ENCODE measurements at regions not wholly inside any gene's neighbourhood (a gene's known extent, or its start where the extent isn't known, plus 50 kb on each side); places are given as distances from the start of the nearest gene placed in this dataset.

GRCh38 chr5:145341842-145342241 is 493.3 kb downstream of the PRELID2 start:
- DNase-seq (no peak), ATAC-seq (no peak)
- H3K4me1 Mint-ChIP-seq (ENCODE audit: low read depth), result no peaks in the 10 kb centered on the region
- peaks cover 3% of the 10 kb centered on the region for H3K9me3 Mint-ChIP-seq
- no peak overlapping the region for H3K4me3 Mint-ChIP-seq
- no peaks in the 10 kb centered on the region for H3K36me3 Mint-ChIP-seq (ENCODE audit: insufficient read depth)
- no peaks in the 10 kb centered on the region for H3K27me3 Mint-ChIP-seq (ENCODE audit: low read depth)

- Mint-ChIP-seq H3K27me3 (ENCODE audit: low read depth) (no peaks in the 10 kb centered on the region), H3K9me3 (peaks cover 8% of the 10 kb centered on the region), H3K4me1 (ENCODE audit: low read depth) (no peaks in the 10 kb centered on the region), H3K4me3 (no peak overlapping the region), H3K36me3 (ENCODE audit: insufficient read depth) (no peaks in the 10 kb centered on the region)
- no peak for DNase-seq
- ATAC-seq, result no peak
These were observed 495.0 kb downstream of the PRELID2 start for GRCh38 chr5:145340099-145340498.

- no peaks in the 10 kb centered on the region for H3K36me3 Mint-ChIP-seq (ENCODE audit: insufficient read depth)
- H3K4me3 Mint-ChIP-seq, result no peak overlapping the region
- H3K27me3 Mint-ChIP-seq (ENCODE audit: low read depth), result no peaks in the 10 kb centered on the region
- no peak for ATAC-seq
- no peak for DNase-seq
- H3K4me1 Mint-ChIP-seq (ENCODE audit: low read depth), result no peaks in the 10 kb centered on the region
- peaks cover 22% of the 10 kb centered on the region for H3K9me3 Mint-ChIP-seq
These were observed 510.2 kb downstream of the PRELID2 start for GRCh38 chr5:145324767-145325479.

GRCh38 chr5:145324101-145324500 is 511.0 kb downstream of the PRELID2 start:
- no peaks in the 10 kb centered on the region for H3K27me3 Mint-ChIP-seq (ENCODE audit: low read depth)

GRCh38 chr5:145316282-145316681 is 518.9 kb downstream of the PRELID2 start:
- peaks cover 6% of the 10 kb centered on the region for H3K9me3 Mint-ChIP-seq
- DNase-seq, result no peak
- H3K4me3 Mint-ChIP-seq, result no peak overlapping the region
- no peaks in the 10 kb centered on the region for H3K27me3 Mint-ChIP-seq (ENCODE audit: low read depth)
- no peak for ATAC-seq
- H3K4me1 Mint-ChIP-seq (ENCODE audit: low read depth), result no peaks in the 10 kb centered on the region
- H3K36me3 Mint-ChIP-seq (ENCODE audit: insufficient read depth), result no peaks in the 10 kb centered on the region

More at GRCh38 chr5:145324101-145324500, 511.0 kb downstream of the PRELID2 start:
- Mint-ChIP-seq H3K4me1 (ENCODE audit: low read depth) (no peaks in the 10 kb centered on the region), H3K36me3 (ENCODE audit: insufficient read depth) (no peaks in the 10 kb centered on the region), H3K9me3 (peaks cover 15% of the 10 kb centered on the region), H3K4me3 (no peak overlapping the region)
- DNase-seq, result no peak
- no peak for ATAC-seq

- ATAC-seq (no peak), DNase-seq (no peak)
- Mint-ChIP-seq H3K27me3 (ENCODE audit: low read depth) (no peaks in the 10 kb centered on the region), H3K36me3 (ENCODE audit: insufficient read depth) (no peaks in the 10 kb centered on the region), H3K4me3 (no peak overlapping the region), H3K4me1 (ENCODE audit: low read depth) (no peaks in the 10 kb centered on the region), H3K9me3 (peaks cover 8% of the 10 kb centered on the region)
These were observed 527.2 kb downstream of the PRELID2 start for GRCh38 chr5:145307866-145308382.

- H3K4me1 Mint-ChIP-seq (ENCODE audit: low read depth), result no peaks in the 10 kb centered on the region
- peaks cover 4% of the 10 kb centered on the region for H3K9me3 Mint-ChIP-seq
- no peaks in the 10 kb centered on the region for H3K36me3 Mint-ChIP-seq (ENCODE audit: insufficient read depth)
These were observed 539.8 kb downstream of the PRELID2 start for GRCh38 chr5:145295236-145295835.

GRCh38 chr5:145294331-145294730 is 540.8 kb downstream of the PRELID2 start:
- Mint-ChIP-seq H3K9me3 (peaks cover 4% of the 10 kb centered on the region), H3K4me1 (ENCODE audit: low read depth) (no peaks in the 10 kb centered on the region)

More at GRCh38 chr5:145295236-145295835, 539.8 kb downstream of the PRELID2 start:
- Mint-ChIP-seq H3K4me3 (no peak overlapping the region), H3K27me3 (ENCODE audit: low read depth) (no peaks in the 10 kb centered on the region)
- DNase-seq, result no peak
- no peak for ATAC-seq

GRCh38 chr5:145293716-145294115 is 541.4 kb downstream of the PRELID2 start:
- ATAC-seq, result no peak
- no peak for DNase-seq
- Mint-ChIP-seq H3K27me3 (ENCODE audit: low read depth) (no peaks in the 10 kb centered on the region), H3K9me3 (peaks cover 4% of the 10 kb centered on the region), H3K36me3 (ENCODE audit: insufficient read depth) (no peaks in the 10 kb centered on the region), H3K4me1 (ENCODE audit: low read depth) (no peaks in the 10 kb centered on the region), H3K4me3 (no peak overlapping the region)

More at GRCh38 chr5:145294331-145294730, 540.8 kb downstream of the PRELID2 start:
- Mint-ChIP-seq H3K27me3 (ENCODE audit: low read depth) (no peaks in the 10 kb centered on the region), H3K4me3 (no peak overlapping the region), H3K36me3 (ENCODE audit: insufficient read depth) (no peaks in the 10 kb centered on the region)
- DNase-seq (no peak), ATAC-seq (no peak)

GRCh38 chr5:145292278-145292677 is 542.9 kb downstream of the PRELID2 start:
- no peaks in the 10 kb centered on the region for H3K4me1 Mint-ChIP-seq (ENCODE audit: low read depth)
- peaks cover 4% of the 10 kb centered on the region for H3K9me3 Mint-ChIP-seq

GRCh38 chr5:145283141-145283810 is 551.9 kb downstream of the PRELID2 start:
- Mint-ChIP-seq H3K4me3 (no peak overlapping the region), H3K27me3 (ENCODE audit: low read depth) (no peaks in the 10 kb centered on the region), H3K4me1 (ENCODE audit: low read depth) (no peaks in the 10 kb centered on the region), H3K36me3 (ENCODE audit: insufficient read depth) (no peaks in the 10 kb centered on the region), H3K9me3 (no peaks in the 10 kb centered on the region)
- ATAC-seq, result no peak
- DNase-seq, result no peak

More at GRCh38 chr5:145292278-145292677, 542.9 kb downstream of the PRELID2 start:
- ATAC-seq (no peak), DNase-seq (no peak)
- H3K27me3 Mint-ChIP-seq (ENCODE audit: low read depth), result no peaks in the 10 kb centered on the region
- H3K4me3 Mint-ChIP-seq, result no peak overlapping the region
- no peaks in the 10 kb centered on the region for H3K36me3 Mint-ChIP-seq (ENCODE audit: insufficient read depth)

GRCh38 chr5:145280806-145281205 is 554.3 kb downstream of the PRELID2 start:
- DNase-seq (no peak), ATAC-seq (no peak)
- Mint-ChIP-seq H3K27me3 (ENCODE audit: low read depth) (no peaks in the 10 kb centered on the region), H3K4me1 (ENCODE audit: low read depth) (no peaks in the 10 kb centered on the region), H3K9me3 (peaks cover 3% of the 10 kb centered on the region), H3K36me3 (ENCODE audit: insufficient read depth) (no peaks in the 10 kb centered on the region), H3K4me3 (no peak overlapping the region)

- no peak for ATAC-seq
- H3K9me3 Mint-ChIP-seq, result peaks cover 3% of the 10 kb centered on the region
- H3K36me3 Mint-ChIP-seq (ENCODE audit: insufficient read depth), result no peaks in the 10 kb centered on the region
- no peaks in the 10 kb centered on the region for H3K4me1 Mint-ChIP-seq (ENCODE audit: low read depth)
- H3K27me3 Mint-ChIP-seq (ENCODE audit: low read depth), result no peaks in the 10 kb centered on the region
- no peak overlapping the region for H3K4me3 Mint-ChIP-seq
- DNase-seq, result no peak
These were observed 554.9 kb downstream of the PRELID2 start for GRCh38 chr5:145280214-145280613.

- H3K27me3 Mint-ChIP-seq (ENCODE audit: low read depth), result no peaks in the 10 kb centered on the region
- DNase-seq, result no peak
- ATAC-seq, result no peak
- H3K9me3 Mint-ChIP-seq, result peaks cover 6% of the 10 kb centered on the region
- no peaks in the 10 kb centered on the region for H3K36me3 Mint-ChIP-seq (ENCODE audit: insufficient read depth)
- no peaks in the 10 kb centered on the region for H3K4me1 Mint-ChIP-seq (ENCODE audit: low read depth)
- no peak overlapping the region for H3K4me3 Mint-ChIP-seq
These were observed 574.5 kb downstream of the PRELID2 start for GRCh38 chr5:145260670-145261069.

GRCh38 chr5:145247745-145248040 is 587.4 kb downstream of the PRELID2 start:
- Mint-ChIP-seq H3K9me3 (peaks cover 5% of the 10 kb centered on the region), H3K27me3 (ENCODE audit: low read depth) (no peaks in the 10 kb centered on the region), H3K36me3 (ENCODE audit: insufficient read depth) (no peaks in the 10 kb centered on the region), H3K4me1 (ENCODE audit: low read depth) (no peaks in the 10 kb centered on the region), H3K4me3 (no peak overlapping the region)
- ATAC-seq, result no peak
- no peak for DNase-seq
